GM19467 (cell line): ENCODE measurements at regions not wholly inside any gene's neighbourhood (a gene's known extent, or its start where the extent isn't known, plus 50 kb on each side); places are given as distances from the start of the nearest gene placed in this dataset.
A peak's percentile ranks its signal among the peaks of the same experiment; 100 is the strongest.
"Not testable (repeated sequence)": the region's sequence is repeated elsewhere in the genome, so short reads cannot be mapped to it uniquely, and the experiment has no call there.

Source experiments
- ATAC-seq: cut with Tn5 transposase; IDR thresholded peaks from one replicate; pipeline ENCODE4 v1.9.1; 2021; ENCODE audit warnings: mild to moderate bottlenecking, moderate library complexity; ENCODE audit not compliant: unreplicated experiment

GRCh38 chr4:111228874-111229273, 606.0 kb upstream of the PITX2 start:
- no peak for ATAC-seq

GRCh38 chr4:111230265-111230664, 607.4 kb upstream of the PITX2 start:
- ATAC-seq, result no peak

- no peak for ATAC-seq
Measured at GRCh38 chr4:111231281-111231680, 608.4 kb upstream of the PITX2 start.

- ATAC-seq, result no peak
Measured at GRCh38 chr4:111234939-111235338, 612.1 kb upstream of the PITX2 start.

- no peak for ATAC-seq
Measured at GRCh38 chr4:111263836-111264235, 641.0 kb upstream of the PITX2 start.

- no peak for ATAC-seq
Measured at GRCh38 chr4:111266937-111267336, 644.1 kb upstream of the PITX2 start.

- no peak for ATAC-seq
Measured at GRCh38 chr4:111267786-111268185, 644.9 kb upstream of the PITX2 start.

GRCh38 chr4:111268769-111269414, 646.0 kb upstream of the PITX2 start:
- no peak for ATAC-seq

GRCh38 chr4:111269439-111269838, 646.6 kb upstream of the PITX2 start:
- ATAC-seq, result no peak

GRCh38 chr4:111274060-111274459, 651.2 kb upstream of the PITX2 start:
- ATAC-seq, result no peak

- ATAC-seq, result no peak
Measured at GRCh38 chr4:111274486-111274885, 651.6 kb upstream of the PITX2 start.

GRCh38 chr4:111281219-111281618, 658.3 kb upstream of the PITX2 start:
- ATAC-seq, result no peak

- no peak for ATAC-seq
Measured at GRCh38 chr4:111282035-111282434, 659.2 kb upstream of the PITX2 start.

- peak; percentile 69 for ATAC-seq
Measured at GRCh38 chr4:111283066-111283677, 660.3 kb upstream of the PITX2 start.

GRCh38 chr4:111296466-111296865, 673.6 kb upstream of the PITX2 start:
- no peak for ATAC-seq

- ATAC-seq, result no peak
Measured at GRCh38 chr4:111303806-111304205, 680.9 kb upstream of the PITX2 start.

GRCh38 chr4:111323496-111323895, 700.6 kb upstream of the PITX2 start:
- ATAC-seq, result no peak

GRCh38 chr4:111323916-111324315, 701.0 kb upstream of the PITX2 start:
- ATAC-seq, result no peak

- no peak for ATAC-seq
Measured at GRCh38 chr4:111326450-111326849, 703.6 kb upstream of the PITX2 start.

GRCh38 chr4:111330786-111331185, 707.9 kb upstream of the PITX2 start:
- no peak for ATAC-seq

GRCh38 chr4:111334361-111334760, 711.5 kb upstream of the PITX2 start:
- no peak for ATAC-seq

- not testable (repeated sequence) for ATAC-seq
Measured at GRCh38 chr4:111337186-111337876, 714.5 kb upstream of the PITX2 start.
